Stimulated activated CD4-positive, alpha-beta T cell treated with anti-CD3 and anti-CD28 coated beads, Interleukin-2, amount 100 ng/mL, for 24 hours (primary cell): ENCODE measurements at regions not wholly inside any gene's neighbourhood (a gene's known extent, or its start where the extent isn't known, plus 50 kb on each side); places are given as distances from the start of the nearest gene placed in this dataset.
"Not testable (repeated sequence)": the region's sequence is repeated elsewhere in the genome, so short reads cannot be mapped to it uniquely, and the experiment has no call there.

Experiments
- DNase-seq, 2 donors: peaks; one replicate each; pipeline ENCODE4 v3.0.0-alpha.2; 2020

DNA sequence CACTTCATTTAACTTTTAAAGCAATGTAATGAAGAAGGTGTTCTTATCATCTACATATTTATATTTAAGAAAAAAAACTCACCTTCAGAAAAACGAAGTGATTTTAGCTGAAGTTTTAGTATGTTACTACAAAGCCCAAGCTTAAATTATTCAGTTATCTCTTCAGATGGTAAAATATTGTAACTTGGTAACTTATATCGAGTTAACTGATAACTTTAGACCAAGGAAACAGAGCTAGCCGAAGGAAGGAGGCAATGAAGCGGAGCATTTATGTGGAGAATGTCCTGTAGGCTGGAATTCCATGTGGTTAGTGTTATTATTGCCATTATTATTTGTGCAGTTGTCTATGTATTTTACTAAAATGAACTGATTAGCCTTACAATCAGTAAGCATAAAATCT lies 1102.1 kb upstream of the LCORL start:
- no peak for DNase-seq

DNA sequence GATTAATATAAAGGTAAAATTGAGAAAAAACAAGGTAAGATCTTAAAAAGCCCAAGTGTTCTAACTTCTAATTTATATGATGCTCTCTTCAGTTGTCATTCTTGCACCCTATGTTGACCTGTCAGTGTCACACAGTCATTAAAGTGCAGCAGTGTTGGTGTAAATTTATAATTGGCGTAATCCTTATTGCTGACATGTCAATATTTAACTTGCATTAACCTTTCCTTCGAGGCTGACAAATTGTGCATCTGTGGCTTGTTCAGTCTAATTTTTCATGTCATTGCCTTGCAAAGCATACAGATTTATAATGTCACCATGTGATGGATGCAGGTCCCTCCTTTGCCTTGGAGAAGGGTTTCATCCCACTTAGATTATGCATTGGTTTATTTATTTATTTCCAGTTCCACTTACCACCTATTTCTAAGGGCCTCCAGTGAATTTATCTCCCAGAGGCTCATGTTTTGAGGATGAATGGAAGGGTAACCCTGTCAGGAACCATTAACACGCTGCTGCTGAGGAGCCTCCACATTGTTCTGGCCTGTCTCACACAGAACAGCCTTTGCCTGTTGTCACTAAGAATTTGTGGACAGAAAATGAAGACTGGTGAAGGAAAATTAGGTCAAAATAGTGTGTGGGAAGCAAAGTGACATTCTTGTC lies 1098.5 kb upstream of the LCORL start:
- no peak for DNase-seq

DNA sequence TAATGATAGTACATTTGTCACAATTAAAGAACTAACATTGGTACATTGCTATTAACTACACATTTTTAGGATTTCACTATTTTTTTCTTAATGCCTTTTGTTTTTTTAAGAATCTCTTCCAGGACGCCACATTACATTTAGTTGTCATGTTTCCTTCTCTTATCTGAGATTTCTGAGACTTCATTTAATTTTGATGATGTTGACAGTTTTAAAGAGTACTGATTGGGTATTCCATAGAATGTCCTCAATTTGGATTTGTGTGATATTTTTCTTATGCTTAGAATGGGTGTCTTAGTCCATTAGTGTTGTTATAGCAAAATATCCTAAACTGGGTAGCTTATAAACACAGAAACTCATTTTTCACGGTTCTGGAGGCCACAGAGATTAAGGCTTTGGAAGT lies 1095.5 kb upstream of the LCORL start:
- DNase-seq, result no peak

DNA sequence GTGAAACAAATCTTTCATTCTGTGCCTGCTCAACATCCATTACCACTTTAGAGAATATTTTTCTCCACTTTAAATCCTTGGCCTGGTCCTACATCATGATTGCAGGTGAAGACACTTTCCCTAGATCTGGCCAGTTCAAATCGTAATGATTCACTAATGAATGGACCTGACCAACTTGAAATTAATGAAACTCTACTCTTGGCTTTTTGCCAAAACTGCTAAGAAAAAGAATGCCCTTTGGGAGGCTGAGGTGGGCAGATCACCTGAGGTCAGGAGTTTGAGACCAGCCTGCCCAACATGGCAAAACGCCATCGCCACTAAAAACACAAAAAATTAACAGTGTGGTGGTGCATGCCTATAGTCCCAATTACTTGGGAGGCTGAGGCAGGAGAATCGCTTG lies 1082.6 kb upstream of the LCORL start:
- no peak for DNase-seq

DNA sequence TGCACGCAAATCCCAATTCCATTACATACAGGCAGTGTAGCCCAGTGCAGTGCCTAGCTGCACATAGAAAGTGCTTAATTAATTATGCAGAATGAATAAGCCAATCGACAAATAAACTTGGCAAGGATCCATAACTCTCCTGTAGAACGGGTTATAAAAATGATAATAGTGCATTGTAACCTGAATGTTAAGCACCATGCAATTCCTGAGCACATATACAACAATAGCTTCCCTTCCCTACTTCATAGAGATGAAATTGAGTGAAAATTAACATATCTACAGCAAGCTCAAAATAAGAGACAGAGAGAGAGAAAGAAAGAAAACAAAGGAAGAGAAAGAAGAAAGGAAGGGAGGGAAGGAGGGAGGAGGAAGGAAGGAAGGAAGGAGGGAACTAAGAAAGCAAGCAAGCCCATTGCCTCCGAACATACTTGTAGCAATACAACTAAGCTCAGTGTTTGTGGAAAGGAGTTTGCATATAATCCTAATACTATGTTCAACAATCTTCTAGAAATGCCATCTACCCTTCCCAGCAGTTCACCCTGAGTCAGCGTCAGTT lies 1074.0 kb upstream of the LCORL start:
- no peak for DNase-seq

DNA sequence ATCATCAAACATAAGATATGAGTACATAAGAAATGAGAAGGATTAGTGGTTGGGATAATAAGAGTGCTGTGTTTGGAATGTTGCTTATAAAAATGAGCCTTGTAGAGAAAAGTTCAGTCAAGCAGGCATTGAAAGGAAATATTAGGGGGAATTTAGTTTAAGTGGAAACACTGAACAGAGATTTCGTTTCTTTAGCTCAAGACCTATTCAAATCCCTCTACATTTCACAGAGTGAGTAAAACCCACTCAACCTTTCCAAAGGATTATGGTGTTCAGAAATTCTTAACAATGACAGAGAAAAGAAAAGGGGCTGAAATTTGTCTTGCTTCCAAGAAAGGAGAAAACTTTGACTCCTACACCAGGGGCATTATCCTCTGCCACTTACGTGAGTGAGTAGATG lies 1072.4 kb upstream of the LCORL start:
- DNase-seq, result no peak

DNA sequence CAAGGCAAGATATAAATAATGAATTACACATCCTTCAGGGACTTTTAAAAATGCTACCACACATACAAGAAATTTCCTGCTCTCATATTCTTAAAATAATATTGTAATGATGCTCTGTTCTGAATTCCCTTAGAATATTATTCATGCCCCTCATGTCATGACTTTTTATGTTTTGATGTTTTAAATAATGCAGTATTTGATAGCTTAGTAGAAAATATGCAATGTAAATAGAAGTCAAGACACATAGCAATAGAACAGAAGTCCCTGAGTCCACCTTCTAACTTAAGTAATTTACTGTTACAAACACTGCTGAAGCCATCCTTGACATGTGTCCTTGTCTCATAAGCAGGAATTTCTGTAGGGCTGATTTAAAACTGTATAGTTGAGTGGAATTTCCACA lies 1071.2 kb upstream of the LCORL start:
- DNase-seq, result no peak

DNA sequence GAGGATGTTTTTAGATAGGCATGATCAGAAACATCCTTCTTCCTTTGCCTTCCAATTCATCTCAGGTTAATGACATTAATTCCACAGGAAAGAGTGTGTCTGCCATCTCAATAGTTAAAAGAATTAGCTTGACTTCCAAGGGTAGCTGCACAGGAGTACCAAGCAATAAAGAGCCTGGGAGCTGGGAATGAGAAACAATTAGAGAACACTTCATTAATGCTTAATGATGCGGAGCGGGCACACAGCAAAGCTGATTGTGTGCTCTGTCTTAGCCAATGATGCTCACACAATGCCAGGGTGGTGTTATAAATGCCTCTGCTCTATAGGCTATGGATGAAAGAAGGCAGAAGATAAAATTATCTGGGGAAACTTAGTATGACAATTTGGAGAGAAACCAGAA lies 1052.5 kb upstream of the LCORL start:
- no peak for DNase-seq

DNA sequence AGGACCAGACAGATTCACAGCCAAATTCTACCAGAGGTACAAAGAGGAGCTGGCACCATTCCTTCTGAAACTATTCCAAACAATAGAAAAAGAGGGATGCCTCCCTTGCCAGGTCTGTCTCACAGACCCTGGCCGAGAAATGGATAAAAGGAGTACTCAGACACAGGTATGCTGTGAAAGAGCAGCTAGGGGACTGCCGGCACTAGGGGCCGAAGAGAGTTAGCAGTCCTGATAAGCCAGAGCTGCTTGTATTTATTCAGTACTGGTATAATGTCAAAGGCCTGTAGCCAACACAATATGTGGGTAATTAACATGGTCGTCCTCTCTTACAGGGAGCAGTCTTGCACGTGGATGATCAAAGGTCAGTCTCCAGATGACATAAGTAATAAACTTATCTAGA lies 1042.1 kb upstream of the LCORL start:
- DNase-seq, result no peak

DNA sequence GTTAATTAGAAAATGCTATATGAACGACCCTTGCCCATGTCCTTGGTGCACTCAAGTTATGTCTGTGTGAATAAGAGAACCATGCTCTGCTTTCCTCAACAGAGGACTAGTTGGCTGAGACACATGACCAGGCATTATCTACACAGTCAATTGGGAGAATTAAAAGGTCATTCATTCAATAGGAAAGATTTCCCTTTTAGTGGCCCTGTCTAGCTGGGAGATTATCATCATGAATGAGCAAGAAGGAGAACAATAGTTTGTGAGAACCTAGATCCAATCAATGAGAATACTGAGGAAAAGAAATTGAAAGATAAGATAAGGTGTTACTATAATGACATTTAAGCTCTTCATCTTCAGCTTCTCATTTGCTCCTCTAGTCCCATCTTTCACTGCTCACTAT lies 1033.4 kb upstream of the LCORL start:
- DNase-seq, result no peak

DNA sequence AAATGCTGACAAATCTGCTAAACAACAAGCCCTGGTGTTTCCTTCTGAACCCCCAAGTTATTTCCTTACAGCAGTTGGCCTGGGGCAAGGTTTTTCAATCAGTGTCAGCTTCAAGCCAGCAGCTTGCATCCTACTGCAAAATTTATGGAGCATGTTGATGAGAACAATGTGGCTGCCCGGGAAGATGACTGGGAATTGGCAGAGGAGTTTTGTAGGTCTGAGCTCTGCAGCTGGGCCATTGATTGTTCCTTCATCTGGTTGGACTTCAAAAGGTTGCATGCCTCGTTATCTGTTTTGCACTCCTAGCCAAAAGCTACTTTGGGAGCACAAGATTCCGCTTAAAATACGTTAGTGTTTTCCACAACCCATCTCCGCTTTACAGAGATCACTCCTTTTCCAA lies 1030.3 kb upstream of the LCORL start:
- no peak for DNase-seq

DNA sequence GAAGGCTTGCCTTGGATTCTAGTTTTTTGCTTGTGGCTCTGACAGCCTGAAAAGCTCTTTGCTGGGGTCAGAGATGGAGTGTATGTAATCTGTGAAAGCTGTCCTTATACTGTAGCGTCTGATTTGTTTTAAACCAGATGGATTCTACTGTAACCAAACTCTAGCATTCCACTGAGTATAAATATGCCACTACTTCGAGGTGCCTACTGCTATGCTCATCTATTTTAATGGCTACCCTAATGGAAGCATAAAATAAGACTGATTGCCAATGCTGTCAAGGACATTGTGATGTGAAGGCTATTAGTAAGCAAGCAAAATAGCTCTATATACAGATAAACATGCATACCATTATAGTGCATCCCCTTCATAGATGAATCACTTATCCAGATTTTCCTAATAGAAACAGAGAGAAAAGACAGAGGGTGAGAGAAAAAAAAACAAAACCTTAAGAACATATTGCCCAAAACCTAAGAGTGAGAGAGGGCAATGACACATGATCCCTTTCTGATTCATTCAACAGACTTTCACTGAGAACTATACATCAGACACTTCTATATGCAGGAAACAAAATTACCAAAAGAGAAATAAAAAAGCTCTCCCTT lies 1025.8 kb upstream of the LCORL start:
- no peak for DNase-seq

DNA sequence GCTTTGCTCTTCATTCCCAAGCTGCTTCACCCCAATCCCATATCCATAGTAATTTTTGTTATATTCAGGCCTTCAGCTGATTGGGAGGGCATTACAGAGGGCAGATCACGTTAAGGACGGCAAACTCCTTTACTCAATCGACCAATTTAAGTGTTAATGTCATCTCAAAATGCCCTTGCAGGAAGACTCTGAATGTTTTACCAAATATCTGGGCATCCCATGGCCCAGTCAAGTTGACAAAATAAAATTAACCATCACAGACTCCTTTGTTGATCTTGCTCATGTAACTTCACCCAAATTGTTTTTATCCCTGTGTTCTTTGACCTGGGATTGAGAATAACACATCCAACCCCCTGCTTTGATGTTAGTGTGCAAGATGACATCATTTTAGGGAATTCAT lies 1018.3 kb upstream of the LCORL start:
- DNase-seq, result no peak

DNA sequence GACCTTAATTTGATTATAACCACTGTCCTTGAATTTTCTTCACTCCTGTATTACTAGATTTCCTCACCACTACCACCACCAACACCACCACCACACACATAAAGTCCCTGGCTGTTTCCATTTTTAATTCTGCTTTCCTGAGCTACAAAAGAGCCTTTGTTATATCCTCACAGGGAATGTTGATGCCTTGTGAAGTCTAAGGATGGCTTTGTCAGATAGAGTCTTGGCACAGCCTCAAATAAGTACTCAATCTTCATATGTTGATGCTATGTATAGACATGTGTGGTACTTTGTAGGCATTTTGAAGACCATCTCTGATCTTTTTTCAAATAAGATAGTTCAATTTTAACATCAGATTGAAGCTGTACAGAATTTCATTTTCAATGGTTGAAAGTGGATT lies 1016.7 kb upstream of the LCORL start:
- DNase-seq, result no peak

DNA sequence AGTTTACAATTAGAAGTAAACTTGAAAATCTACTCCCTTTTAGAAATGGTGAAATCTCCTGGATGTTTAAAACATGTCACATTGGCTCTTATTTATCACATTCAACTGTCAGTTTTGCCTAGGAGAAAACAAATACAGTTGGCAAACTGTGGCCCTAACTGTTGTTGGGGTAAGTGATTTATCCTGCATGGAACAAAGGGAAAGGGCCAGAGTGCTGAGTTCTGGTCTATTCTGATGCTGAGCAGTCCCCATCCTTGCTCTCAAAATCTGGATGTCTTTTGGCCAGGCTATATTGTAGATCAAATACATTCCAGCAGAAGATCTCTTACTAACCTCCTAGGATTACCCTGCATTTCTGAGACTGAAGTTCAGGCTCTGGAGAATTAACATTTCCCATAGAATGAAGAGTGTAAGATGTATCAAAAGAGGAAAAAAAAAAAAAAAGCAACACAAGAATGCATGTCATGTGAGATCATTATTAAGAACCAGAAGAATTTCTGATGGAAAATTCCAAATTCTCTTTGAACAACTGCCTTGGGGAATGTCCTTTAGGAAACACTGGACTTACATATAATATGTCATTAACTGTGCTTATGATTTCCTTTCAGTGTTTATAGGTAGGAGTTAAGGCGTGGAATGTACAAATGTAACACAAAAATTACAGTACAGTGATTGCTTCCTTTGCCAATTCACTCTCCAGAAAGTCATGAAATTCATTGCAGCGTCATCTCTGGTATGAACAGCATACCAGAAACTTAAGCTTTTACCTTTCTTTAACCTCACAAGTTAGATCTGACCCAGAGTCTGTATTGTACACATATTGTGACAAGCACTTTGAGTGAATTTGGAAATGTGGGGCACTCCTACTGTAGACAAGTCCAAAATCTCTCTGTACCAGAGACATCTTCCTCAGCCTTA lies 1012.5 kb upstream of the LCORL start:
- DNase-seq, result no peak

DNA sequence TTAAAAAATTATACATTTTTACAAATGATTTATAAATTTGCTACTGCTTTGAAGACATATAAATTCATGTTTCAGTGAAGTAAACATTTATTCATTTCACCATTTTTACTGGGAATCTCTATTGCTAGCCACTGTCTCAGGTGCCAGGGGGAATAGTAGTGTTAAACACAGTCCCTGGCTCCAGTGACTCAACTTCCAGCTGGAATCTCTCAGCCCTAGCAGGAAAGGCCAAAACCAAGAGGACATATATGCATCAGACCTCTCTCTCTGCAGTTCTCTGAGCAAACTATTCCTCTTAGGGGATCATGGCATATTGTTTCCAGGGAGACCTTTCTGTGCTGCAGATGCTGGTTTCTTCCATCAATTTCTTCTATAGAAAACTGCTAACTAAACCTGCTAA lies 1009.0 kb upstream of the LCORL start:
- no peak for DNase-seq

DNA sequence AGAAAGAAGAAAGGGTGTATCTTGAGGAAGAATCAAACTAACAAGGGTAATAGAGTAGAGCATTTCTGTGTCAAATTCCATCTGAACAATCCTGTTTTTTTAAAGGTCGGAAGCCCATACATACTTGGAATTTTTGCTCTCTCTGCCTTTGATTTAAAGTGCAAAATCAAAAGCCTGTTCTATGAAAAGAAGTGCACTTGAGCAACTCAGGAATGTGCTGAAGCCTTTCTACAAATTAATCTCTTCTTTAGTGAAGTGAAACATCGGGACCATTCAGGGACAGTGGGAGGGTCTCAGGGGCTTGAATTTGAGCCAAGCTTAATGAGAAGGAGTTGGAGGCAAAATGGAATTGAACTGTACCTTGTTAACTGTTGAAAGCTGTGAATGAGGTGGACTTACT lies 1008.5 kb upstream of the LCORL start:
- DNase-seq, result no peak

DNA sequence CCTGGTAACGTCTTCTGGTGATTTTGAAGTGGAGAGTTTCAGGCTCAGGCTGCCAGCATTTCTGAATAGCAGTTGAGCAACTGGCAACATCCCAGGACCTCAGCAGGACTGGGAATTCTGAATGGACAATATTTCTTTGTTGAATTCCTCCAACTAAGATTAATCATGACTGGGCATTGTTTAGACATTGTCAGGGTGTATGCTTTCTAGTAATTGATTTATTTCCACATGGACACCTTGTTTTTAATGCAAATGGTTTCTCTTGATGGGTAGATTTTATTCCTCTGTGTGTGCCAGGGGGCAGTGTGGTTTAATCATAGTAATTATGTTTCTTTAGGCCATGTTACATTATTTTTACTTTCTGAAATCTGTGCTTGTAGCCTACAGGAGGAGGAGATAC lies 1004.7 kb upstream of the LCORL start:
- DNase-seq, result no peak

DNA sequence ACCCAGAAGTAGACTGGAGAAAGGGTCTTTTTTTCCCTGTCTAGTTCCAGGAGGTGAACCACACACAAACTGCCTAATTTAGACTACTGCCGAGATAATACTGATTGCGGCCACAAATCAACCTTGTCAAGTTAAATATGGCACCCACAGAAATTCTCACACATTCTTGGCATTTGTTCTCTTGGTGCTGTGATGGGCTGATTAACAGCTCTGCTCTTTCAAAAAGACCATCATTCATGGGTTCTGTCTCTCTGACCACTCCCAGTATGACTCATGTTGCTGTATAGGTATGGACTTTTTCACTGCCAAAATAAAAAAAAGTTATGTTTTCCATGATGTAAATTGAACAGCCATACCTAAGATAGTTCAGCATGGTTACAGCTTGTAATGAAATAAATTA lies 1003.5 kb upstream of the LCORL start:
- DNase-seq, result no peak

DNA sequence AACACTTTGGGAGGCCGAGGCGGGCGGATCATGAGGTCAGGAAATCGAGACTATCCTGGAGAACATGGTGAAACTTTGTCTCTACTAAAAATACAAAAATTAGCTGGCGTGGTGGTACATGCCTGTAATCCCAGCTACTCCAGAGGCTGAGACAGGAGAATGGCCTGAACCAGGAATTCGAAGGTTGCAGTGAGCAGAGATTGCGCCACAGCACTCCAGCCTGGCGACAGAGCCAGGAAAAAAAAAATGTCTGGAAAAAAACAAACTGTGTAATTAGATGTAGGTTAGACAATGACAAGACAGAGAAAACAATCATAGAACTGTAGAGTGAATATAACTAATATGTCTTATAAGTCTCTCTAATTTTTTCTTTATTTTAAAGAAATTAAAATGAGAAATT lies 1002.5 kb upstream of the LCORL start:
- no peak for DNase-seq

DNA sequence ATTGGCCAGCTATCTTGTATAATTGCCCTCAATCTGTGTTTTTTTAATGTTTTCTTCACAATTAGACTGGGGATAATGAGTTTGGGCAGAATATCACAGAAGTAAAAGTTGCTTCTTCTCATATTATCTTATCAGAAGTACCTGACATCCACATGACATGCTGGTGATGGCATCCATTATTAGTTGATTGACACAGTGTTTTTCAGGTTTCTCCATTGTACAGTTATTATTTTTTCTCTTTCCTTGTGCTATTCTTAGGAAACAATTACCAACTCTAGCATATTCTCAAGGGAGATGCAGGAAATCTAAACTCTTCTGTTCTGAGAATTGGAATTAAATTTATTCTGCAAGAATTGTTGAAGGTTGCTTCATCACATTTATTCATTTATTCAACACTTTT lies 1000.1 kb upstream of the LCORL start:
- DNase-seq, result no peak

DNA sequence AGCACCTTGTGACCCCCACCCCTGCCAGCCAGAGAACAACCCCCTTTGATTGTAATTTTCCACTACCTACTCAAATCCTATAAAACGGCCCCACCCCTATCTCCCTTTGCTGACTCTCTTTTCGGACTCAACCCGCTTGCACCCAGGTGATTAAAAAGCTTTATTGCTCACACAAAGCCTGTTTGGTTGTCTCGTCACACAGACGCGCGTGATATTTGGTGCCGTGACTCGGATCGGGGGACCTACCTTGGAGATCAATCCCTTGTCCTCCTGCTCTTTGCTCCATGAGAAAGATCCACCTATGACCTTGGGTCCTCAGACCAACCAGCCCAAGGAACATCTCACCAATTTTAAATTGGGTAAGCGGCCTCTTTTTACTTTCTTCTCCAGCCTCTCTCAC lies 995.0 kb upstream of the LCORL start:
- not testable (repeated sequence) for DNase-seq

DNA sequence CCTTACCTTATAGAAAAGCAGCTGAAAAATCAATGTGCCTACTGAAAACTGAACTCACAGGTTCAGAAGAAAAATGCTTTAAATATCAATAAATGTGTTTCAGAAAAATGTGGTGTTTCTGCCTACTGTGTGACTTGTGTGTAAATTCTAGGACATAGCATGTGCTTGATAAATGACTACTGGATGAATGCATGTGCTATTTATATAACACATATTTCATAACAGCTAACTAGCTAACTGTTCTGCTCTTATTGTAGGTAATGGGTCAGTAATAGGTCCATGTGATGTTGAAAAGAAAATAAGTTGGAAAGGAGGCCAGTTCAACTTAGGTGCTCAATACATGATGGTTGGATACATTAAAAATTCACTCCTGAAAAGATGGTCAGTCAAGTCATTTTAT lies 993.0 kb upstream of the LCORL start:
- no peak for DNase-seq

DNA sequence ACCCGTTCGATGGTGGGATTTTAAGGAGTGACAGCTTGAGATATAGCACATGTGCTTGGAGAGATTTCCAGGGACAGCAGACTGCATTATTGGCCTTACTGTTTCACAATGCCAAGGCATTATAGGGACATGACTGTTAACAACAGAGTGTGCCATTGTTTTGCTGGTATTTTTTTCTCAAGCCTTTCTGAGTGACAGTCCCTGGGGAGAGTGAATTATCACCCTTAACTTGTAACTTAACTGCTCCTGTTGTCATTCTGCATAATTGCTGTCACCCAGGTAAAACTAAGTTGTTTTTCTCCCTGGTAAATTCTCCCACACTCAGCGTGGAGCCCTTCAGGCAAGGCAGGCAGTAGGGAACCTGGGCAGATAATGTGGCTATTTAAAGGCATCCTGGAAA lies 989.2 kb upstream of the LCORL start:
- no peak for DNase-seq
